ENCODE measurements at regions not wholly inside any gene's neighbourhood (a gene's known extent, or its start where the extent isn't known, plus 50 kb on each side); places are given as distances from the start of the nearest gene placed in this dataset.
"Not testable (repeated sequence)": the region's sequence is repeated elsewhere in the genome, so short reads cannot be mapped to it uniquely, and the experiment has no call there.

DNA sequence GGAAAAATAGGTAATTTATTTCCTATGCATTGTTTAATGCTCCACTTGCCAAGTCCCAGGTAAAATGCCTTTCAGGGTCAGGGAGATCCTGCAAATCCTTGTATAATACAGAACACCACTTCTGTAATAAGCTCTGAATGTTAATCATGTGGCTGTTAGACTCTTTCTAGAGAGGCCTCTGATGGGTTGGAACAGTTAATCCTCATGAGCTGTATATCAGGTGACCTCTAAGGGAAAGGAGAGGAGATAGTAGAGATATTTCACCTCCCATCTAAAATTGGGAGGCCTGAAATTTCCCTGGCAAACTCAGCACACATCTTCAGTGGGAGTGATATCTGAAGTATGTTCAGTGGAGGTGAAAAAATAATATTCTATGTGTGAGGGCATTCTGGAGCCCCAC is 210.6 kb upstream of the WDFY3 start:
- intact Hi-C loops (cut with DNase I) = no loop called here
- Histone ChIP-seq H3K27ac (no peak overlapping the region), H3K4me1 (no peaks in the 10 kb centered on the region), H3K36me3 (no peaks in the 10 kb centered on the region), H3K9me3 (peaks cover 0 to 22% (median 0%) of the 10 kb centered on the region in 12 donors), H3K4me3 (no peak overlapping the region), H3K27me3 (no peaks in the 10 kb centered on the region)
- DNase-seq (no peak), ATAC-seq (no peak)
- no peak for TF ChIP-seq POLR2A (IDR thresholded peaks at IDR 0.05)
- TF ChIP-seq, protein P1, sequence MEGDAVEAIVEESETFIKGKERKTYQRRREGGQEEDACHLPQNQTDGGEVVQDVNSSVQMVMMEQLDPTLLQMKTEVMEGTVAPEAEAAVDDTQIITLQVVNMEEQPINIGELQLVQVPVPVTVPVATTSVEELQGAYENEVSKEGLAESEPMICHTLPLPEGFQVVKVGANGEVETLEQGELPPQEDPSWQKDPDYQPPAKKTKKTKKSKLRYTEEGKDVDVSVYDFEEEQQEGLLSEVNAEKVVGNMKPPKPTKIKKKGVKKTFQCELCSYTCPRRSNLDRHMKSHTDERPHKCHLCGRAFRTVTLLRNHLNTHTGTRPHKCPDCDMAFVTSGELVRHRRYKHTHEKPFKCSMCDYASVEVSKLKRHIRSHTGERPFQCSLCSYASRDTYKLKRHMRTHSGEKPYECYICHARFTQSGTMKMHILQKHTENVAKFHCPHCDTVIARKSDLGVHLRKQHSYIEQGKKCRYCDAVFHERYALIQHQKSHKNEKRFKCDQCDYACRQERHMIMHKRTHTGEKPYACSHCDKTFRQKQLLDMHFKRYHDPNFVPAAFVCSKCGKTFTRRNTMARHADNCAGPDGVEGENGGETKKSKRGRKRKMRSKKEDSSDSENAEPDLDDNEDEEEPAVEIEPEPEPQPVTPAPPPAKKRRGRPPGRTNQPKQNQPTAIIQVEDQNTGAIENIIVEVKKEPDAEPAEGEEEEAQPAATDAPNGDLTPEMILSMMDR (IDR thresholded peaks at IDR 0.05) = no peak

DNA sequence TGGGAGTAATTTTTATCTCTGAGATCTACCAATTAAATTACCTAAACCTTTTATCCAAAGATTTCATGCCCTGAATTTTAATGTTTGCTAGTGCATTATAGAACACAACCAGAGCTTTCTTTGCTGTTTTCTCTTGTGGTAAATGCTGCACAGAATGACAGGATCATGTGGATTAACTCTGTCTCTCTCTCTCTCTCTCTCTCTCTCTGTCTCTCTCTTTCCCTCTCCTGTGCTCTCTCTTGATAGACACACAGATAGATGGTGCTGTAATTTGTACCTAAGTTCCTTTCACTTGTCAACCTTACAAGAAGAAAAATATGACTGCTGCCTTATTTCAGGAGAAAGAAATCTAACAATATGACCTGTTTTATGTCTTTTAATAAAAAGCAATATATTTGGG is 211.2 kb upstream of the WDFY3 start:
- Histone ChIP-seq H3K4me3 (no peak overlapping the region), H3K27me3 (no peaks in the 10 kb centered on the region), H3K27ac (no peak overlapping the region), H3K4me1 (no peaks in the 10 kb centered on the region), H3K9me3 (peaks cover 0 to 18% (median 0%) of the 10 kb centered on the region in 12 donors), H3K36me3 (no peaks in the 10 kb centered on the region)
- intact Hi-C loops (cut with DNase I) = no loop called here
- ATAC-seq (no peak), DNase-seq (no peak)
- TF ChIP-seq, protein P1 (IDR thresholded peaks at IDR 0.05) = no peak
- TF ChIP-seq POLR2A (IDR thresholded peaks at IDR 0.05) = no peak

DNA sequence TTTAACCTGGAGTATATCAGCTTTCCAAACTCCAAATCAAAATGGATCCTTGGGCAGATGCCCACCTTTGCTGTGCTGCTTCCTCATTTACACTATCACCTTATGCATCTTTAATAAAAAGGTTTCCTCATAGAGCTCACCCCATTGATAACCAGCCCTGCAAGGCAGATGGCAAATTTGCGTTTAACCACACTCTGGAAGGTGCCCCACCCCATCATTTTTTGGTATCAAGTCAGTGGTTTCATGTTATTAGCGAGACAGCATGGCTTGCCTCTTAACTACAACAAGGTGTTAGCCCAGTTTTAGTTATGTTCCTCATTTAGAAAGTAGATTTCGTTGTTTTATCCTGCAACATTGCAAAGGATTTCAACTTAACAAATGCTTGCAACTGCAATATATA is 214.0 kb upstream of the WDFY3 start:
- no peak overlapping the region for H3K27ac ChIP-seq
- intact Hi-C loops (cut with DNase I) = no loop called here
- TF ChIP-seq POLR2A (IDR thresholded peaks at IDR 0.05) = no peak
- TF ChIP-seq, protein P1 (IDR thresholded peaks at IDR 0.05) = no peak
- no peak overlapping the region for H3K4me3 ChIP-seq
- 76 to 85% (median 78%) methylated on average over 3 of the region's 3 CpGs for WGBS, 4 donors
- no peaks in the 10 kb centered on the region for H3K27me3 ChIP-seq
- DNase-seq = no peak
- no peaks in the 10 kb centered on the region for H3K36me3 ChIP-seq
- H3K9me3 ChIP-seq = peaks cover 0 to 14% (median 0%) of the 10 kb centered on the region in 12 donors
- ATAC-seq = no peak
- no peaks in the 10 kb centered on the region for H3K4me1 ChIP-seq

DNA sequence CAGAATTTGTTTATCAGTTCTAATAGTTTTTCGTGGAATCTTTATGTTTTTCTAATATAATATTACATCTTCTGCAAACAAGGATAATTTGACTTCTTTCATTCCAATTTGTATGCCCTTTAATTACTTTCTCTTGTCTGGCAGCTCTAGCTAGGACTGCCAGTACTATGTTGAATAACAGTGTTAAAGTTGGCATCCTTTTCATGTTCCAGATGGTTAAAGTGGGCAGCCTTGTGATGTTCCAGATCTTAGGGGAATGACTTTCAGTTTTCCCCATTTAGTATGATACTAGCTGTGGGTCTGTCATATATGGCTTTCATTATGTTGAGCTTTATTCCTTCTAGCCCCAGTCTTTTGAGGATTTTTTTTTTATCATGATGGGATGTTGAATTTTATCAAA is 220.6 kb upstream of the WDFY3 start:
- 42 to 82% (median 60%) methylated on average over 1 of the region's 1 CpG for WGBS, 4 donors
- DNase-seq (no peak), ATAC-seq (peak in 1 of 4 donors; percentile 41)
- Histone ChIP-seq H3K9me3 (peaks cover 0 to 28% (median 0%) of the 10 kb centered on the region in 12 donors), H3K4me3 (no peak overlapping the region), H3K36me3 (no peaks in the 10 kb centered on the region), H3K27me3 (no peaks in the 10 kb centered on the region), H3K4me1 (no peaks in the 10 kb centered on the region), H3K27ac (no peak overlapping the region)
- TF ChIP-seq POLR2A (IDR thresholded peaks at IDR 0.05) = no peak
- TF ChIP-seq, protein P1 (IDR thresholded peaks at IDR 0.05) = no peak
- intact Hi-C loops (cut with DNase I) = no loop called here

DNA sequence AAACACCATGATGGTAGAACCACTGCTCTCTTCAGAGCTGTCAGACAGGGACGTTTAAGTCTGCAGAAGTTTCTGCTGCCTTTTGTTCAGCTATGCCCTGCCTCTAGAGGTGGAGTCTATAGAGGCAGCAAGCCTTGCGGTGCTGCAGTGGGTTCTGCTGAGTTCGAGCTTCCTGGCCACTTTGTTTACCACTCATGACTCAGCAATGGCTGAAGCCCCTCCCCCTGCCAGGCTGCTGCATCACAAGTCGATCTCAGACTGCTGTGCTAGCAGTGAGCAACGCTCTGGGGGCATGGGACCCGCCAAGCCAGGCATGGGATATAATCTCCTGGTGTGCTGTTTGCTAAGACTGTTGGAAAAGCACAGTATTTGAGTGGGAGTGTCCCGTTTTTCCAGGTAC is 229.5 kb upstream of the WDFY3 start:
- WGBS, 4 donors = 74 to 80% (median 76%) methylated on average over 5 to 7 of the region's 7 CpGs
- intact Hi-C loops (cut with DNase I); DNase-seq; H3K4me1 ChIP-seq; ATAC-seq; H3K4me3 ChIP-seq; H3K27me3 ChIP-seq; H3K36me3 ChIP-seq; H3K27ac ChIP-seq: not testable (repeated sequence)
- peaks cover 0 to 35% (median 16%) of the 10 kb centered on the region in 12 donors for H3K9me3 ChIP-seq
